Stimulated activated CD8-positive, alpha-beta memory T cell treated with anti-CD3 and anti-CD28 coated beads, Interleukin-15, amount 100 ng/mL, for 4 hours (primary cell): ENCODE measurements at regions not wholly inside any gene's neighbourhood (a gene's known extent, or its start where the extent isn't known, plus 50 kb on each side); places are given as distances from the start of the nearest gene placed in this dataset.
A peak's percentile ranks its signal among the peaks of the same experiment; 100 is the strongest.
"Not testable (repeated sequence)": the region's sequence is repeated elsewhere in the genome, so short reads cannot be mapped to it uniquely, and the experiment has no call there.

Experiments
- DNase-seq, 2 donors: peaks; one replicate each; pipeline ENCODE4 v3.0.0-alpha.2; 2020; ENCODE audit warnings: low read depth in 2 of 2

- no peak for DNase-seq
Measured at GRCh38 chr1:222865718-222866117, 50.9 kb downstream of the DISP1 start.

GRCh38 chr1:222867316-222867715 is 52.5 kb downstream of the DISP1 start:
- DNase-seq: no peak

GRCh38 chr1:222876182-222876581 is 61.3 kb downstream of the DISP1 start:
- DNase-seq: no peak

GRCh38 chr1:222877854-222878253 is 63.0 kb downstream of the DISP1 start:
- DNase-seq: no peak

- DNase-seq: peak in 1 of 2 donors; percentile 15
Measured at GRCh38 chr1:222880587-222880986, 65.7 kb downstream of the DISP1 start.

- DNase-seq: no peak
Measured at GRCh38 chr1:222886194-222886854, 71.5 kb downstream of the DISP1 start.

- no peak for DNase-seq
Measured at GRCh38 chr1:222886878-222887351, 72.1 kb downstream of the DISP1 start.

- no peak for DNase-seq
Measured at GRCh38 chr1:222889440-222889839, 74.6 kb downstream of the DISP1 start.

- DNase-seq: no peak
Measured at GRCh38 chr1:222890716-222891115, 75.9 kb downstream of the DISP1 start.

- DNase-seq: no peak
Measured at GRCh38 chr1:222891578-222891977, 76.7 kb downstream of the DISP1 start.

- DNase-seq: no peak
Measured at GRCh38 chr1:222892137-222892769, 77.4 kb downstream of the DISP1 start.

GRCh38 chr1:222893255-222893654 is 78.4 kb downstream of the DISP1 start:
- no peak for DNase-seq

GRCh38 chr1:222894331-222894730 is 79.5 kb downstream of the DISP1 start:
- no peak for DNase-seq

- DNase-seq: no peak
Measured at GRCh38 chr1:222896630-222897526, 82.0 kb downstream of the DISP1 start.

- DNase-seq: no peak
Measured at GRCh38 chr1:222897527-222898190, 82.8 kb downstream of the DISP1 start.

GRCh38 chr1:222898191-222898527 is 83.3 kb downstream of the DISP1 start:
- DNase-seq: no peak

GRCh38 chr1:222899471-222899870 is 84.6 kb downstream of the DISP1 start:
- DNase-seq: no peak

GRCh38 chr1:222904451-222904850 is 89.6 kb downstream of the DISP1 start:
- no peak for DNase-seq

- no peak for DNase-seq
Measured at GRCh38 chr1:222905151-222905550, 90.3 kb downstream of the DISP1 start.

- DNase-seq: not testable (repeated sequence)
Measured at GRCh38 chr1:222906271-222906739, 91.5 kb downstream of the DISP1 start.

GRCh38 chr1:222909586-222909985 is 94.7 kb downstream of the DISP1 start:
- DNase-seq: no peak

- no peak for DNase-seq
Measured at GRCh38 chr1:222910699-222911098, 95.9 kb downstream of the DISP1 start.
